DMS153 treated with DMSO at 0.1 percent for 48 hours (cell line): ENCODE measurements at regions not wholly inside any gene's neighbourhood (a gene's known extent, or its start where the extent isn't known, plus 50 kb on each side); places are given as distances from the start of the nearest gene placed in this dataset.
"Not testable (repeated sequence)": the region's sequence is repeated elsewhere in the genome, so short reads cannot be mapped to it uniquely, and the experiment has no call there.

Source experiments
- DNase-seq: peaks from one replicate; lab custom pipeline; 2025; ENCODE audit not compliant: unreplicated experiment; lab: John Stamatoyannopoulos, UW

DNA sequence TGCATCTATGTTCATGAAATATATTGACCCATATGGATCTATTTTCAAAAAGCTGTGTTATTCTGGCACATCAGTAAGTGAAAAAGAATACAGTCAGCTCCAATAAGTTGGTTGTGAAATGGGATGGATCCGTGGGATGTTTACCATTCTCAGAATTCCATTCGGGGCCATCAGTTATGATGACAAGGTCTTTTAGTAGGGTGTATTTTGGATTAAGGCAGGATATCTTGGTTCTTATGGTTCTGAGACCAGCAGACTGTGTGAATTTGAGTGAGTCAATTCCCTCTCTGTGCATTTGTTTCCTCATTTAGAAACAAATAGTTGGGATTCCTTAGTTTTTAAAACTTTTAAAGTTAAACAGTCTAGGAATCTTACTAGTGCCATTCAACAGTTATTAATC lies 287.4 kb downstream of the CD109 start:
- DNase-seq, result no peak

DNA sequence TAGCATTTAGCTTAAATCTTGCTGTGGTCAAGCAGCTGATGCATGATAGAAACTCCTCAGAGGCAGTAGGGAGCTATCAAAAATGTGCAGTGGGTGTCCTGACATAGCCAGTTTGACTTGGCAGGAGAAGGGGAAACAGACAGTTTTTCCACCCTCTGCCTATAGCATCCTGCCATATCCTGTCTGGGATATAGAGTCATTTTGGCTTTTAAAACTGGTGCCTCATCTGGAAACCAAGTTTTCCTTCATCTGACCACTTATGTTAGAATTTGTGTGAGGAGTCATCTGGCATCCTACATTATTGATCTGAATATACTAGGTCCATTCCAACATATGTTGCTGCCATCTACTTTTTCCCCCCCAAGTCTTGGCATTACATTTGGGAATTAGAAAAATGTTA lies 284.1 kb downstream of the CD109 start:
- no peak for DNase-seq

DNA sequence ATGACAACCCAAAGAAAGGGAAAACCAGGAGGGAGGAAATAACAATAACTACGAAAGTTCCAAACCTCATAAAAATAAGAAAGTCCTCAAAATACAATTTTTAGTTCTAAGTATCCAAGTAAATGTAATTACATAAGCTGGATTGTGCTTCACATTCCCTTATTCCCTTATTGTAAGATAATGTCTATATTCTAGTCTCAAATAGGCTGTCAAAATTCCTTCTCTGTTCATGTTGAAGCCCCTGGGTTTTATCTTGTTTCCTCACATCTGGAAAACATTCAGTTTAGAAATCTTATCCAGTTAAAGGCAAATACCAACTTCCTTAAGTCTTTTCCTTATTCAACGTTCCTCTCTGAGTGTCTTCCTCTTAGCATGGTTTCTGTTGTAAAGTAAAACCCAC lies 282.3 kb downstream of the CD109 start:
- DNase-seq, result no peak

DNA sequence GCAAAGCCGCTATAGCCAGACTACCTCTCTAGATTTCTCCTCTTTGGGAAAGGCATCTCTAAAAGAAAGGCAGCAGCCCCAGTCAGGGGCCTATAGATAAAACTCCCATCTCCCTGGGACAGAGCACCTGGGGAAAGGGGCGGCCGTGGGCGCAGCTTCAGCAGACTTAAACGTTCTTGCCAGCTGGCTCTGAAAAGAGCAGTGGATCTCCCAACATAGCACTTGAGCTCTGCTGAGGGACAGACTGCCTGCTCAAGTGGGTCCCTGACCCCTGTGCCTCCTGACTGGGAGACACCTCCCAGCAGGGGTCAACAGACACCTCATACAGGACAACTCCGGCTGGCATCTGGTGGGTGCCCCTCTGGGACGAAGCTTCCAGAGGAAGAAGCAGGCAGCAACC lies 276.5 kb downstream of the CD109 start:
- not testable (repeated sequence) for DNase-seq

- DNase-seq, result peak; percentile 56
Measured at GRCh38 chr6:73969971-73970970, 274.3 kb downstream of the CD109 start.

DNA sequence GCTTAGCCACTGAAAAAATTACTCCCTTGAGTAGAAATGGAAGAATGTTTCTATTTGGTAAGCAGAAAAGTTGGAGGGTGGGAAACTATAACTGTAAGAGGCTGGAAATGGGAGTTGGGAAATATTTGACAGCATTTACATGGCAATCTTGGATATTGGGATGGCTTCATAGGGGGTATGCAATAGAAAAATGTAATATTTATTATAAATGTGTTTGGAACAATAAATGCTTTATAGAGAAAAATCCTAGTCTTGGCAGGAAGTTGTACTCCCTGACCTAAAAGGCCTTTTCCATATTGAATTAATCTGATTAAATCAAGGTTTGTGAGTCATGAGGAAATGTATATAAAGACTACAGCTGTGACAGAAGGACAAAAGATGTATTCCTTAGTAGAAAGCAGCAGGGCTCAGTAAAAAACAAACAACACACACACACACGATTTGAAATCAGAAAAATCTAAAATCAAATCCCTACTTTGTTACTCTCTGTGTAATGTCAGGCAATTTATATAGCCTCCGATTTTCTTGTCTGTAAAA lies 272.3 kb downstream of the CD109 start:
- DNase-seq, result no peak

DNA sequence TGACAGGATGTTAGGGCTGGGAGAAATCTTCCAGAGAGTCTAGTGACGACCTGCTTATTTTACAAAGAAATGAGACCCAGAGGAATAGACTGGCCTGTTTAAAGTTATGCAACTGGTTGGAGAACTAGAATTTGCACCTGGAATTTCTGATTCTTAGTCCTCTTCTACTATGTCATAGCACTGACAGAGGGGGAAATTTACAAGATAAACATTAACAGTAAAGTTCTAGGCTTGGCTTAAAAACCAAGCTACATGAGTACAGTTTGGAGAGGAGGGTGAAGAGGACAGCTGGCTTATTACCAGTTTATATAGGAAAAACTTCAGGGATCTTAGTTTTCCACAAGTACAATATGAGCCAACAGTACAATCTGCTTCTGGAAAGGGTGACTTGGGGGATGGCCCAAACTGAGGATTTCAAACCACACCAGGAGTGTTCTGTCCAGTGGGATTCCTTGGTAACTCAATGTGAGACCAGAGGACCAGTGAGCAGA lies 269.6 kb downstream of the CD109 start:
- no peak for DNase-seq

- no peak for DNase-seq
Measured at GRCh38 chr6:73964241-73964854, 268.3 kb downstream of the CD109 start.

GRCh38 chr6:73962884-73963283 lies 266.9 kb downstream of the CD109 start:
- DNase-seq, result no peak

- DNase-seq, result no peak
Measured at GRCh38 chr6:73956305-73956704, 260.3 kb downstream of the CD109 start.

DNA sequence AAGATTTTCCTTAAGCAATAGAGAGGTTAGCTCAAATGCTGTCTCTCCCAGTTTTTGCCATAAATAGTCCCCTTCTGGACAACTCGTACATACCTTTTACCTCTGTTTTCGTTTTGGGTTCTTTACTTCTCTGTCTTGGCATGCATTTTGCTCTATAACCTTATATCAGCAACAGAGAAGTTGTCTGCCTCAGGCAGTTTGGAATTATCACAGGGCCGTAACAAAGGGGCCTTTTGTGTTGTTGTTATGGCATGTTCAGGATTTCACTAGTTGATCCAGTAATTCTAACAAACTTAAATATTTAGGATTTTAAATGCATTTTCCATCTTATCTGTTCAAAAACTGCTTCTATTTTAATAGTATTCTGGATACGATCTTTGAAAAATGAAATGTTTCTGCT lies 259.8 kb downstream of the CD109 start:
- DNase-seq, result no peak

GRCh38 chr6:73954881-73955280 lies 258.9 kb downstream of the CD109 start:
- DNase-seq, result no peak

- no peak for DNase-seq
Measured at GRCh38 chr6:73951183-73951582, 255.2 kb downstream of the CD109 start.

DNA sequence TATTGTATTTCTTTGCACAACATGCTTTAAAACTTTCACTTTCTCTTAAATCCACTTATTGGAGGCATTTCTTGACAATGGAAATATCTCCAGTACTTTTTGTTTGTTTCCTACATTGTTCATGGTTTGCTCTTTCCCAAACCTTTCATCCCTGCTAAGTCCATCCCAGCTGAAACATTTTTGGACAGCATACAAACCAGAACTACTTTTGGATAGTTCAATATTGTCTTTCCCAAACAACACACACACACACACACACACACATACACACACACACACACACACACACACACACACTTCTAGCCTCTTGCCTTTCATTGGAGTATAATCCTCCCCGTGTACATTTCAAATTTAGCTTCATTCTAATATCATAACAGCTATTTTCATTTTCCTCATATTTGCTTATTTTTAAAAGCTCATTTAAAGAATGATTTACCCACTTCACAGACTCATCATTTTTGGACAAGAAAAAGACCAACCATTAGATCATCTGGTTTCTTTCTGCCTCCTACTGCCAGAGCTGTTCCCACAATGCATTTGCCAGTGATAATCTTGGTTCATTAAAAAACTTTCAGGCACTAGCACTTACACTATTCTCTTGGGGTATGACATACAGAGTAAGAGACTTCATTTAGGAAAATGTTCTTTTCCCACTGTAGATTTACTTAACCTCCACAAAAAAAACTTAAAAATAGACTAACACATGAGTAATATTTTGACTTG lies 248.1 kb downstream of the CD109 start:
- no peak for DNase-seq

GRCh38 chr6:73943411-73943810 lies 247.4 kb downstream of the CD109 start:
- no peak for DNase-seq

DNA sequence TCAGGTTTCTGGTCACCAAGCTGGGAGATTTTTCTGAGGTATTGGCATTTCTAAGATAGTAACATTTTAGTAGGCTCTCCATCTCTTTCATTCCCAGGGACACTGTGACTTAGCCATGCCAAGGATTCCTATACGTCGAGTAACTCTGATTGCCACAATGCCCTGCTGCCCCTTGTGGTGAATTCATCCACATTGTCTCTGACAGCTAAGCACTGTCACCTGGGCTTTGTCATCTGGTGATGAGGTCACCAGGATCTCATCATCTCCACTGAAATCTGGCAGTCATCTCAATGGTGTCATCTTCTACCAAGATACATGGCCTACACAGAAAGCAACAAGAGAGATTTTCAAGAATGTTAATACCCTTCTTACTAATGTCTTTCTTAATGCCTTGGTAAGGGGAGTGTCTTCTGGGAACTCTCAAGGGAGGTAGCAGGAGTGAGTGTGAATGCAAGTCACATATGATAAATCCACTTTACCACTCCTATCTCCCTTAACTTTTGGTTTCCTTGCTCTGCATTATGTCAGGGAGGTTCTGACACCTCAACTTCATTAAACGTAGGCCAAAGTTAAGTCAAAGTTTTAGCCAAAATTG lies 246.7 kb downstream of the CD109 start:
- no peak for DNase-seq

DNA sequence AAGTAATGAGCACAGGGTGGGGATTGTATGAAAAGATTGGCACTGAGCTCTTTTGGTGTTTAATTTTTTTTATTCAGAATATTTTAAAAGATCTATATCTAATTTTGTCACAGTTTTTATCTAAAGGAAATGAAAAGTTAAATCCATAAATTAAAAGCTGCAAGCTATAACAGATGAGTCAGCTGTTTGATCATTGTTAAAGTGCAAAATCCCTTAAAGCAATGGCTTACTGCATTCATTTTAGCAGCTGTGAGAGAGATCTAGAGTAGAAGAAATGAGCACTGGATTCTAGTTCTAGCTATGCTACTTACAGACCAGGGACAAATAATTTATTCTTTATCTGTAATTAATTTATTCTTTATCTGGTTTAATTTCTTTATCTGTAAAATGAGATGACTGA lies 245.9 kb downstream of the CD109 start:
- no peak for DNase-seq

- no peak for DNase-seq
Measured at GRCh38 chr6:73937805-73938204, 241.8 kb downstream of the CD109 start.

DNA sequence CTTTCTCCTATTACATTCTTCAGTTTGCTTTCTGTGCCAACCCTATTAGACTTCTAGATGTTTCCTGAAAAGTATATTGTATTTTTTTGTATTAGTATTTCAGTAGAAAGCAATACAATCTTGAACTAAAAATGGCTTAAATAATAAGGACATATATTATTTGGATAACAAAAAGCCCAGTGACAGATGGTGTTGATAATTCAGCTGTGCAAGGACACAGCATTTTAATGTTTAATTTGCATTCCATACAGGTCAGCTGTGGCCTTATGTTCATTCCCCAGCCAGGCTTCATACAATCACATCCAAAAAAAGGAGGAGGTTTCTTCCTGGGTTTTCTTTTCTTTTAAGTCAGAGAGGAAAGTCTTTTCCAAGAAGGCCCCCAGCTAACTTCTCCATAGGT lies 236.9 kb downstream of the CD109 start:
- no peak for DNase-seq

DNA sequence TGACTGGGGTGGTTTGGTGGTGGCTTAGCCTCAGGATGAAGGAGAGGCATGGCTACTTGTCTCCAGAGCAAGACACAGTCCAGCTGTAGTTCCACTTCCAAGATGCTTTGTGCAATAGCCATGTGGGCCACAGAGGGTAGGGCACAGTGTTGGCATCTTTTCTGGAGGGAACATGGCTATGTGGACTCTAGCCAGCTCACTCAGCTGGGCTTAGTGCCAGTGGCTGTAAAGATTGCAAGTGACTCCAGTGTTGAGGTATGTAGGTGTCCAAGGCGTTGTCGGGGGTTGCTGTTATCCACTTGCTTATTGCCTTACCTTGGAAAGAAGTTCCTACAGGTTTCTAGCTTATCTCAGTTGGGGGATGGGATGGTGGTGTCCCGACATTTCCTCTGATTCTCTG lies 233.4 kb downstream of the CD109 start:
- no peak for DNase-seq

DNA sequence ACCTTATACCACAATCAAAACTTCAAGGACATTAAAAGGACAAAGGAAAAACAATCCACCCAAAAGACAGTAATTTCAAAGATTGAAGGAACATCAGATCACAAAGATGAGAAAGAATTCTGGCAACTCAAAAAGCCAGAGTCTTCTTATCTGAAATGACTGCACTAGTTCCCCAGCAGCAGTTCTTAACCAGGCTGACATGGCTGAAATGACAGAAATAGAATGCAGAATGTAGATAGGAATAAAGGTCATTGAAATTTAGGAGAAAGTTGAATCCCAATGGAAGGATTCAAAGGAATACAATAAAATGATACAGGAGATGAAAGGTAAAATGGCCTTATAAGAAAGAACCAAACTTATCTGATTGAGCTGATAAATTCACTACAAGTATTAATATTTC lies 231.4 kb downstream of the CD109 start:
- DNase-seq, result no peak
